NOMO-1 treated with dmso at 0.1 percent for 144 hours (cell line): ENCODE measurements at regions not wholly inside any gene's neighbourhood (a gene's known extent, or its start where the extent isn't known, plus 50 kb on each side); places are given as distances from the start of the nearest gene placed in this dataset.

Experiments used
- DNase-seq: peaks from one replicate; lab custom pipeline; 2025; ENCODE audit not compliant: unreplicated experiment; lab: John Stamatoyannopoulos, UW

- DNase-seq: no peak
Measured at GRCh38 chr5:174229514-174230370, 184.2 kb downstream of the NSG2 start.

- no peak for DNase-seq
Measured at GRCh38 chr5:174231956-174232487, 186.5 kb downstream of the NSG2 start.

GRCh38 chr5:174234388-174234787 lies 188.9 kb downstream of the NSG2 start:
- DNase-seq: no peak

- no peak for DNase-seq
Measured at GRCh38 chr5:174235221-174236011, 189.9 kb downstream of the NSG2 start.

- DNase-seq: no peak
Measured at GRCh38 chr5:174236070-174236469, 190.6 kb downstream of the NSG2 start.

GRCh38 chr5:174239718-174240117 lies 194.2 kb downstream of the NSG2 start:
- DNase-seq: no peak

- DNase-seq: no peak
Measured at GRCh38 chr5:174242573-174242972, 197.1 kb downstream of the NSG2 start.

- no peak for DNase-seq
Measured at GRCh38 chr5:174243904-174244303, 198.4 kb downstream of the NSG2 start.

GRCh38 chr5:174245516-174246075 lies 200.1 kb downstream of the NSG2 start:
- no peak for DNase-seq

- no peak for DNase-seq
Measured at GRCh38 chr5:174246743-174247142, 201.2 kb downstream of the NSG2 start.

GRCh38 chr5:174247301-174247700 lies 201.8 kb downstream of the NSG2 start:
- DNase-seq: no peak

GRCh38 chr5:174251305-174252000 lies 205.9 kb downstream of the NSG2 start:
- DNase-seq: no peak

GRCh38 chr5:174252121-174252520 lies 206.6 kb downstream of the NSG2 start:
- DNase-seq: no peak

GRCh38 chr5:174259696-174260420 lies 214.4 kb downstream of the NSG2 start:
- DNase-seq: no peak

GRCh38 chr5:174271316-174271715 lies 225.8 kb downstream of the NSG2 start:
- no peak for DNase-seq

- no peak for DNase-seq
Measured at GRCh38 chr5:174272671-174273070, 227.2 kb downstream of the NSG2 start.

GRCh38 chr5:174273325-174273724 lies 227.8 kb downstream of the NSG2 start:
- DNase-seq: no peak

- DNase-seq: no peak
Measured at GRCh38 chr5:174275959-174276358, 230.5 kb downstream of the NSG2 start.

- DNase-seq: no peak
Measured at GRCh38 chr5:174281089-174281760, 235.7 kb downstream of the NSG2 start.

GRCh38 chr5:174281855-174282254 lies 236.3 kb downstream of the NSG2 start:
- no peak for DNase-seq
